Erythroblast (primary cell): ENCODE measurements at regions not wholly inside any gene's neighbourhood (a gene's known extent, or its start where the extent isn't known, plus 50 kb on each side); places are given as distances from the start of the nearest gene placed in this dataset.

Source experiments
- GATA1 ChIP-seq: IDR thresholded peaks from 2 replicates; pipeline ENCODE4 v1.6.1; 2011; ENCODE audit warnings: low read depth, mild to moderate bottlenecking, control low read depth, low read length, moderate library complexity
- POLR2A ChIP-seq: IDR thresholded peaks from 2 replicates; pipeline ENCODE4 v1.6.1; 2011; ENCODE audit warnings: mild to moderate bottlenecking, low read length

GRCh38 chr18:14029512-14029911, 102.7 kb downstream of the ZNF519 start:
- TF ChIP-seq POLR2A (no peak), GATA1 (no peak)
